ENCODE measurements at regions not wholly inside any gene's neighbourhood (a gene's known extent, or its start where the extent isn't known, plus 50 kb on each side); places are given as distances from the start of the nearest gene placed in this dataset.

GRCh38 chr1:165117482-165117881 is 239.0 kb downstream of the LMX1A start:
- no peak for DNase-seq (ENCODE audit: extremely low spot score)
- intact Hi-C loops (cut with DNase I): no loop called here
- peaks cover 0 to 45% (median 4%) of the 10 kb centered on the region in 4 donors for H3K27me3 ChIP-seq
- no peaks in the 10 kb centered on the region for H3K9me3 ChIP-seq
- no peak overlapping the region for H3K27ac ChIP-seq (replicated peaks in 1 of 4)
- no peak overlapping the region for H3K4me3 ChIP-seq
- 13% methylated on average over 28 of the region's 33 CpGs for WGBS
- no peaks in the 10 kb centered on the region for H3K36me3 ChIP-seq
- TF ChIP-seq EP300 (IDR thresholded peaks at IDR 0.05): no peak
- peaks cover 0 to 6% (median 4%) of the 10 kb centered on the region in 4 donors for H3K4me1 ChIP-seq

DNA sequence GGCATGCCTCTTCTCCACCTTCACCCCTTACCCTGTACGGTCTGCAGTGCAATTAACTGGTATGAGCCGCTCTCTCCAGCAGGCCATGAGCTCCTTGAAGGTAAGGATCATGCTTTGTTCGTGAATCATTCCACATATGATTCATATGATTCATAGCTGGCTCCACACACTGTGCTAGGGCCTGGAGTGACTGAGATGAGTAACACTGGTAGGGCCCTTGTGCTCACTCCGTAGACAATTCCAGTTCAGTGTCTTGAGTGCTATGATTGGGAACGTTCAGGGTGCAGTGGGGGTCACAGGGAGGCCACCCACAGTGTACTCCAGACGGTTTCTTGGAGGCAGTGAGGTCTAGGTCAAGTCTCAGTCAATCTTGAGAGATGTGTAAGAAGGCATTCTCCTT is 239.8 kb downstream of the LMX1A start:
- TF ChIP-seq, protein P1, sequence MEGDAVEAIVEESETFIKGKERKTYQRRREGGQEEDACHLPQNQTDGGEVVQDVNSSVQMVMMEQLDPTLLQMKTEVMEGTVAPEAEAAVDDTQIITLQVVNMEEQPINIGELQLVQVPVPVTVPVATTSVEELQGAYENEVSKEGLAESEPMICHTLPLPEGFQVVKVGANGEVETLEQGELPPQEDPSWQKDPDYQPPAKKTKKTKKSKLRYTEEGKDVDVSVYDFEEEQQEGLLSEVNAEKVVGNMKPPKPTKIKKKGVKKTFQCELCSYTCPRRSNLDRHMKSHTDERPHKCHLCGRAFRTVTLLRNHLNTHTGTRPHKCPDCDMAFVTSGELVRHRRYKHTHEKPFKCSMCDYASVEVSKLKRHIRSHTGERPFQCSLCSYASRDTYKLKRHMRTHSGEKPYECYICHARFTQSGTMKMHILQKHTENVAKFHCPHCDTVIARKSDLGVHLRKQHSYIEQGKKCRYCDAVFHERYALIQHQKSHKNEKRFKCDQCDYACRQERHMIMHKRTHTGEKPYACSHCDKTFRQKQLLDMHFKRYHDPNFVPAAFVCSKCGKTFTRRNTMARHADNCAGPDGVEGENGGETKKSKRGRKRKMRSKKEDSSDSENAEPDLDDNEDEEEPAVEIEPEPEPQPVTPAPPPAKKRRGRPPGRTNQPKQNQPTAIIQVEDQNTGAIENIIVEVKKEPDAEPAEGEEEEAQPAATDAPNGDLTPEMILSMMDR (IDR thresholded peaks at IDR 0.05): no peak
- no peak for TF ChIP-seq POLR2A (IDR thresholded peaks at IDR 0.05; ENCODE audit: low read depth)
- TF ChIP-seq EP300 (IDR thresholded peaks at IDR 0.05): no peak
- TF ChIP-seq POLR2AphosphoS5 (IDR thresholded peaks at IDR 0.05): no peak
- H3K4me1 ChIP-seq: peaks cover 0 to 6% (median 4%) of the 10 kb centered on the region in 4 donors
- WGBS: 73% methylated on average over 6 of the region's 6 CpGs
- peaks cover 0 to 45% (median 4%) of the 10 kb centered on the region in 4 donors for H3K27me3 ChIP-seq
- no peak overlapping the region for H3K4me3 ChIP-seq
- intact Hi-C loops (cut with DNase I): no loop called here
- H3K36me3 ChIP-seq: no peaks in the 10 kb centered on the region
- H3K9me3 ChIP-seq: no peaks in the 10 kb centered on the region
- DNase-seq (ENCODE audit: extremely low spot score): no peak
- no peak overlapping the region for H3K27ac ChIP-seq (replicated peaks in 1 of 4)

DNA sequence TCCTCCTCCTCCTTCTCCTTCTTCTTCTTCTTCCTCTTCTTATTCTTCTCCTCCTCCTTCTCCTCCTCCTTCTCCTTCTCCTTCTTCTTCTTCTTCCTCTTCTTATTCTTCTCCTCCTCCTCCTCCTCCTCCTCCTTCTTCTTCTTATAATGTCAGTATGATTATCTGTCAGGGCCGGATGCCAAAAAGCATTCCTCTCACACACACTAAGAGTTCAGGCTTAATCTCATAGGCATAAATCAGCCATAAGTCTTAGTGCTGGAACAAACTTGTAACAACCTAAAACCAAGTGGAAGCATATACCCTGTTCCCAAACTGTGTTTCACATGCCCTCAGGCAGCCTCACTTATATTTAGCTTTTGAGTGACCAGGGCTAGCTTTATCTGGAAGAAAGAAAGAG is 240.3 kb downstream of the LMX1A start:
- DNase-seq (ENCODE audit: extremely low spot score): no peak
- peaks cover 0 to 45% (median 4%) of the 10 kb centered on the region in 4 donors for H3K27me3 ChIP-seq
- no peak for TF ChIP-seq POLR2AphosphoS5 (IDR thresholded peaks at IDR 0.05)
- TF ChIP-seq POLR2A (IDR thresholded peaks at IDR 0.05; ENCODE audit: low read depth): no peak
- TF ChIP-seq, protein P1 (IDR thresholded peaks at IDR 0.05): no peak
- no peak for TF ChIP-seq EP300 (IDR thresholded peaks at IDR 0.05)

GRCh38 chr1:165114889-165115285 is 241.6 kb downstream of the LMX1A start:
- H3K27me3 ChIP-seq: peaks cover 0 to 36% (median 4%) of the 10 kb centered on the region in 4 donors
- no peak for DNase-seq (ENCODE audit: extremely low spot score)
- H3K27ac ChIP-seq (replicated peaks in 1 of 4): no peak overlapping the region
- peaks cover 0 to 6% (median 4%) of the 10 kb centered on the region in 4 donors for H3K4me1 ChIP-seq
- TF ChIP-seq, protein P1 (IDR thresholded peaks at IDR 0.05): no peak
- TF ChIP-seq POLR2A (IDR thresholded peaks at IDR 0.05; ENCODE audit: low read depth): no peak
- no peak for TF ChIP-seq EP300 (IDR thresholded peaks at IDR 0.05)
- TF ChIP-seq POLR2AphosphoS5 (IDR thresholded peaks at IDR 0.05): no peak
- WGBS: 84% methylated on average over 6 of the region's 6 CpGs
- intact Hi-C loops (cut with DNase I): no loop called here
- no peaks in the 10 kb centered on the region for H3K36me3 ChIP-seq
- H3K9me3 ChIP-seq: no peaks in the 10 kb centered on the region
- H3K4me3 ChIP-seq: no peak overlapping the region

More for the DNA sequence above, 240.3 kb downstream of the LMX1A start:
- Histone ChIP-seq H3K4me1 (peaks cover 0 to 6% (median 4%) of the 10 kb centered on the region in 4 donors), H3K36me3 (no peaks in the 10 kb centered on the region), H3K4me3 (no peak overlapping the region), H3K9me3 (no peaks in the 10 kb centered on the region), H3K27ac (replicated peaks in 1 of 4) (no peak overlapping the region)
- intact Hi-C loops (cut with DNase I): no loop called here
- 63% methylated on average over 1 of the region's 1 CpG for WGBS

GRCh38 chr1:165114022-165114888 is 242.3 kb downstream of the LMX1A start:
- 26% methylated on average over 14 of the region's 14 CpGs for WGBS
- intact Hi-C loops (cut with DNase I): no loop called here
- DNase-seq (ENCODE audit: extremely low spot score): no peak

More at GRCh38 chr1:165114022-165114888, 242.3 kb downstream of the LMX1A start:
- TF ChIP-seq EP300 (IDR thresholded peaks at IDR 0.05): no peak
- TF ChIP-seq, protein P1 (IDR thresholded peaks at IDR 0.05): peak; percentile 69 to 87 (median 75)
- TF ChIP-seq POLR2A (IDR thresholded peaks at IDR 0.05; ENCODE audit: low read depth): no peak
- Histone ChIP-seq H3K4me3 (no peak overlapping the region), H3K36me3 (no peaks in the 10 kb centered on the region), H3K9me3 (no peaks in the 10 kb centered on the region), H3K4me1 (peaks cover 0 to 6% (median 4%) of the 10 kb centered on the region in 4 donors), H3K27ac (replicated peaks in 1 of 4) (no peak overlapping the region), H3K27me3 (peaks cover 0 to 31% (median 4%) of the 10 kb centered on the region in 4 donors)

Data from esophagus muscularis mucosa (tissue), 4 donors.